PC-9 (cell line): ENCODE measurements at regions not wholly inside any gene's neighbourhood (a gene's known extent, or its start where the extent isn't known, plus 50 kb on each side); places are given as distances from the start of the nearest gene placed in this dataset.

Experiments
- CTCF ChIP-seq: fragments of 200-600 bp; sonication (generic); conservative IDR thresholded peaks from 2 replicates; pipeline ENCODE4 v1.6.1; 2017; ENCODE audit warnings: mixed run types, antibody characterized with exemption, mild to moderate bottlenecking, moderate library complexity
- EZH2 ChIP-seq: fragments of 200-600 bp; sonication (generic); IDR thresholded peaks from 2 replicates; pipeline ENCODE4 v1.8.0; 2017; ENCODE audit warnings: antibody characterized with exemption, low read depth

- no peak for TF ChIP-seq CTCF
- no peak for TF ChIP-seq EZH2
Observed at GRCh38 chr12:115020091-115020490, 336.1 kb upstream of the TBX3 start.
